ENCODE measurements at regions not wholly inside any gene's neighbourhood (a gene's known extent, or its start where the extent isn't known, plus 50 kb on each side); places are given as distances from the start of the nearest gene placed in this dataset.

- TF ChIP-seq CTCF (IDR thresholded peaks at IDR 0.05) (no peak), POLR2A (IDR thresholded peaks at IDR 0.05) (no peak), POLR2AphosphoS5 (IDR thresholded peaks at IDR 0.05; ENCODE audit: insufficient read depth in 1 of 2, low read depth in 1 of 2) (no peak)
These were observed 202.9 kb upstream of the NT5C1B start for GRCh38 chr2:18792226-18792629.

Measured in vagina (tissue), 2 donors.